ENCODE measurements at regions not wholly inside any gene's neighbourhood (a gene's known extent, or its start where the extent isn't known, plus 50 kb on each side); places are given as distances from the start of the nearest gene placed in this dataset.

GRCh38 chr4:67036791-67037190 is 508.5 kb downstream of the CENPC start:
- H3K4me1 ChIP-seq = no peaks in the 10 kb centered on the region
- no peak overlapping the region for H3K27ac ChIP-seq
- H3K27me3 ChIP-seq = no peaks in the 10 kb centered on the region
- no peak overlapping the region for H3K4me3 ChIP-seq
- no peak for ATAC-seq
- H3K36me3 ChIP-seq = no peaks in the 10 kb centered on the region
- H3K9me3 ChIP-seq = peaks cover 0 to 4% (median 0%) of the 10 kb centered on the region in 3 donors
- TF ChIP-seq, protein P1, sequence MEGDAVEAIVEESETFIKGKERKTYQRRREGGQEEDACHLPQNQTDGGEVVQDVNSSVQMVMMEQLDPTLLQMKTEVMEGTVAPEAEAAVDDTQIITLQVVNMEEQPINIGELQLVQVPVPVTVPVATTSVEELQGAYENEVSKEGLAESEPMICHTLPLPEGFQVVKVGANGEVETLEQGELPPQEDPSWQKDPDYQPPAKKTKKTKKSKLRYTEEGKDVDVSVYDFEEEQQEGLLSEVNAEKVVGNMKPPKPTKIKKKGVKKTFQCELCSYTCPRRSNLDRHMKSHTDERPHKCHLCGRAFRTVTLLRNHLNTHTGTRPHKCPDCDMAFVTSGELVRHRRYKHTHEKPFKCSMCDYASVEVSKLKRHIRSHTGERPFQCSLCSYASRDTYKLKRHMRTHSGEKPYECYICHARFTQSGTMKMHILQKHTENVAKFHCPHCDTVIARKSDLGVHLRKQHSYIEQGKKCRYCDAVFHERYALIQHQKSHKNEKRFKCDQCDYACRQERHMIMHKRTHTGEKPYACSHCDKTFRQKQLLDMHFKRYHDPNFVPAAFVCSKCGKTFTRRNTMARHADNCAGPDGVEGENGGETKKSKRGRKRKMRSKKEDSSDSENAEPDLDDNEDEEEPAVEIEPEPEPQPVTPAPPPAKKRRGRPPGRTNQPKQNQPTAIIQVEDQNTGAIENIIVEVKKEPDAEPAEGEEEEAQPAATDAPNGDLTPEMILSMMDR (IDR thresholded peaks at IDR 0.05) = no peak
- no peak for TF ChIP-seq EP300 (IDR thresholded peaks at IDR 0.05)
- TF ChIP-seq POLR2AphosphoS5 (IDR thresholded peaks at IDR 0.05) = no peak
- TF ChIP-seq POLR2A (IDR thresholded peaks at IDR 0.05) = no peak

GRCh38 chr4:67035986-67036385 is 509.3 kb downstream of the CENPC start:
- Histone ChIP-seq H3K4me1 (no peaks in the 10 kb centered on the region), H3K27ac (no peak overlapping the region), H3K9me3 (peaks cover 0 to 4% (median 0%) of the 10 kb centered on the region in 3 donors), H3K4me3 (no peak overlapping the region), H3K27me3 (no peaks in the 10 kb centered on the region), H3K36me3 (no peaks in the 10 kb centered on the region)
- 67% methylated on average over 1 of the region's 1 CpG; no CpG with 5 or more reads in 1 of the 2 donors for WGBS, 2 donors (ENCODE audit: low coverage in 1 of 2)
- no peak for ATAC-seq
- TF ChIP-seq, protein P1 (IDR thresholded peaks at IDR 0.05) = no peak
- TF ChIP-seq POLR2AphosphoS5 (IDR thresholded peaks at IDR 0.05) (no peak), EP300 (IDR thresholded peaks at IDR 0.05) (no peak), POLR2A (IDR thresholded peaks at IDR 0.05) (no peak)

- Histone ChIP-seq H3K36me3 (no peaks in the 10 kb centered on the region), H3K9me3 (peaks cover 0 to 4% (median 0%) of the 10 kb centered on the region in 3 donors), H3K27ac (no peak overlapping the region), H3K4me1 (no peaks in the 10 kb centered on the region), H3K27me3 (no peaks in the 10 kb centered on the region), H3K4me3 (no peak overlapping the region)
- 29 to 33% methylated on average over 1 of the region's 2 CpGs for WGBS, 2 donors (ENCODE audit: low coverage in 1 of 2)
- TF ChIP-seq, protein P1 (IDR thresholded peaks at IDR 0.05) = no peak
- no peak for TF ChIP-seq EP300 (IDR thresholded peaks at IDR 0.05)
- no peak for TF ChIP-seq POLR2A (IDR thresholded peaks at IDR 0.05)
- TF ChIP-seq POLR2AphosphoS5 (IDR thresholded peaks at IDR 0.05) = no peak
- ATAC-seq = no peak
Measured at GRCh38 chr4:67035501-67035900, 509.8 kb downstream of the CENPC start.

GRCh38 chr4:67030636-67031035 is 514.7 kb downstream of the CENPC start:
- ATAC-seq = no peak
- no peak overlapping the region for H3K27ac ChIP-seq
- no peaks in the 10 kb centered on the region for H3K27me3 ChIP-seq
- H3K4me1 ChIP-seq = no peaks in the 10 kb centered on the region
- no peak overlapping the region for H3K4me3 ChIP-seq
- TF ChIP-seq, protein P1 (IDR thresholded peaks at IDR 0.05) = no peak
- TF ChIP-seq EP300 (IDR thresholded peaks at IDR 0.05) (no peak), POLR2AphosphoS5 (IDR thresholded peaks at IDR 0.05) (no peak), POLR2A (IDR thresholded peaks at IDR 0.05) (no peak)
- no peaks in the 10 kb centered on the region for H3K36me3 ChIP-seq
- H3K9me3 ChIP-seq = no peaks in the 10 kb centered on the region

DNA sequence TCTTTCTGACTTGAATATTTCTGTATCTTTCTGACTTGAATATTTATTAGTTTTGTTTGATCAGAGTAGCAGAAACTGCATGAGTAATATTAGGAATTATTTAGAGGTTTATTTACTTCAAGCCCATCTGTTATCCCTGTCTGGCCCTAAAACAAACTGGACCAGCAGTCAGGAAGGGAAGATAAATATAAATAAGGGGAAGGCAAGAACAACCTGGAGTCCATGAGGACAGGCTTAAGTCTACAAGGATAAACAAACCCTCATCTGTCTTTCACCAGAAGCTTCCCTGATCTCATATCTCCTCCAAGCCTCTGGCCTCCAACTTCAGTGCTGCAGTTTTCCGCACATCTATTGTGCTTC is 524.9 kb downstream of the CENPC start:
- Histone ChIP-seq H3K27me3 (no peaks in the 10 kb centered on the region), H3K27ac (no peak overlapping the region), H3K4me1 (no peaks in the 10 kb centered on the region), H3K9me3 (peaks cover 0 to 15% (median 0%) of the 10 kb centered on the region in 3 donors), H3K36me3 (no peaks in the 10 kb centered on the region), H3K4me3 (no peak overlapping the region)
- WGBS, 2 donors (ENCODE audit: low coverage in 1 of 2) = 50 to 75% methylated on average over 1 of the region's 1 CpG
- TF ChIP-seq POLR2A (IDR thresholded peaks at IDR 0.05) = no peak
- TF ChIP-seq, protein P1 (IDR thresholded peaks at IDR 0.05) = no peak
- no peak for ATAC-seq
